Activated gamma-delta T cell (primary cell): ENCODE measurements at regions not wholly inside any gene's neighbourhood (a gene's known extent, or its start where the extent isn't known, plus 50 kb on each side); places are given as distances from the start of the nearest gene placed in this dataset.

Experiments
- DNase-seq: peaks from one replicate; lab custom pipeline; 2025; lab: John Stamatoyannopoulos, UW

- DNase-seq, result no peak
These were observed 229.2 kb downstream of the PRL start for GRCh38 chr6:22067671-22068070.

- no peak for DNase-seq
These were observed 228.1 kb downstream of the PRL start for GRCh38 chr6:22068561-22069305.

GRCh38 chr6:22069306-22069800 lies 227.5 kb downstream of the PRL start:
- no peak for DNase-seq

GRCh38 chr6:22071270-22072041 lies 225.4 kb downstream of the PRL start:
- DNase-seq, result no peak

GRCh38 chr6:22072949-22073348 lies 223.9 kb downstream of the PRL start:
- DNase-seq, result no peak

- DNase-seq, result no peak
These were observed 223.2 kb downstream of the PRL start for GRCh38 chr6:22073516-22074198.

- DNase-seq, result no peak
These were observed 218.5 kb downstream of the PRL start for GRCh38 chr6:22078288-22078687.

GRCh38 chr6:22078802-22079545 lies 217.9 kb downstream of the PRL start:
- DNase-seq, result no peak

- no peak for DNase-seq
These were observed 217.1 kb downstream of the PRL start for GRCh38 chr6:22079783-22080182.

- DNase-seq, result no peak
These were observed 215.1 kb downstream of the PRL start for GRCh38 chr6:22081709-22082108.

GRCh38 chr6:22082218-22082617 lies 214.6 kb downstream of the PRL start:
- no peak for DNase-seq

- no peak for DNase-seq
These were observed 213.7 kb downstream of the PRL start for GRCh38 chr6:22083119-22083518.

GRCh38 chr6:22087960-22088706 lies 208.7 kb downstream of the PRL start:
- no peak for DNase-seq

GRCh38 chr6:22091424-22091948 lies 205.3 kb downstream of the PRL start:
- no peak for DNase-seq

GRCh38 chr6:22095836-22096235 lies 201.0 kb downstream of the PRL start:
- DNase-seq, result no peak

- no peak for DNase-seq
These were observed 198.2 kb downstream of the PRL start for GRCh38 chr6:22098601-22099031.

- no peak for DNase-seq
These were observed 197.6 kb downstream of the PRL start for GRCh38 chr6:22099231-22099630.

- DNase-seq, result no peak
These were observed 196.9 kb downstream of the PRL start for GRCh38 chr6:22099923-22100322.

- DNase-seq, result no peak
These were observed 195.7 kb downstream of the PRL start for GRCh38 chr6:22101163-22101562.

- no peak for DNase-seq
These were observed 194.2 kb downstream of the PRL start for GRCh38 chr6:22102671-22103070.

- DNase-seq, result no peak
These were observed 190.4 kb downstream of the PRL start for GRCh38 chr6:22106451-22106850.
